ENCODE measurements at regions not wholly inside any gene's neighbourhood (a gene's known extent, or its start where the extent isn't known, plus 50 kb on each side); places are given as distances from the start of the nearest gene placed in this dataset.

GRCh38 chr1:29520571-29521437, 284.5 kb downstream of the PTPRU start:
- no peak for DNase-seq

DNA sequence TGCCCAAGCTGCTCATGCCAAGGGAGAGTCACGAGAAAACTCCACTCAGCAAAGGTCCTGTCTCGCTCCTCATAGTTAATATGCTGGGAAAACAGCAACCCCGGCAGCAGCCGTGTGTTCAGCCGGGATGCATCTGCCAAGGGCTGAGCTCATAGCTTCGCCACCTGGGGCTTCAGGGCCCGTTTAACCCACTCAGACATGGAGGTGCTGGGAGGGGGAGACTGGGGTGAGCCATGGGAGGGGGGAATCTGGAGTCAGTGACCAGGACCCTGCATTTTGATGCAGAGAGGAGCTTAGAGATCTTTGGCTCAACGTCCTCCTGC, 283.4 kb downstream of the PTPRU start:
- DNase-seq = peak; percentile 21

DNA sequence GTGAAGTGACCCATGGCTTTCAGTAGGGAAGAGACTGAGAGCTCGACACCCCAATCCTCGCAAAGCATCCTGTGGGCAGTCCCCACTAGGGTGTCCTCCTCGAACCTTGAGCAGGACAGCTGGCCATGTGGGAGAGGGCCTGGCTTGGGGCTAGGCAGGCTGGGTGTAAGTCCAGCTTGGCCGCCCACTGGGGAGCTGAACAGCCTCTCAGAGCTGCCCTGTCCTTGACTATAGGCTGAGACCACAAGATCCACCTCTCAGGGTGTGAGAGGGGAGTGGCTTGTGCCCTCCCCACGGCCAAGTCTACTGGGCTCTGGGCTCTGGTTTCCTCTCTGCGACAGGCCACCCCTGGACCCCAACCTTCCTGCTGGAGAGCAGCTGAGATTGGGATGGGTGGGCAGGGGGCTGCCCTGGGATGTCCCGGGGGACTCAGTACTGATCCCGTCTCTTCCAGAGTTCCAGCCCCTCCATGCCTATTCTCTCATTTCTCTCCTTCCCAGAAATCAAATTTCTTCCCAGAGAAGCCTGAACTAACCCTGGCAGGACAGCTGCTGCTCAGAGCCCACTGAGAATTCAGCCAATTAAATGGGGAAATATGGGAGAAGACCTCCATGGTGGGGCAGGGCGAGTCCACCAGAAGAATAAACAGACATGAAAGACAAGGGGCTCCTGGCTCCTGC, 282.9 kb downstream of the PTPRU start:
- DNase-seq = no peak

GRCh38 chr1:29518183-29518835, 282.0 kb downstream of the PTPRU start:
- no peak for DNase-seq

GRCh38 chr1:29517251-29518086, 281.1 kb downstream of the PTPRU start:
- DNase-seq = no peak

- no peak for DNase-seq
Observed at GRCh38 chr1:29516063-29516820, 279.9 kb downstream of the PTPRU start.

DNA sequence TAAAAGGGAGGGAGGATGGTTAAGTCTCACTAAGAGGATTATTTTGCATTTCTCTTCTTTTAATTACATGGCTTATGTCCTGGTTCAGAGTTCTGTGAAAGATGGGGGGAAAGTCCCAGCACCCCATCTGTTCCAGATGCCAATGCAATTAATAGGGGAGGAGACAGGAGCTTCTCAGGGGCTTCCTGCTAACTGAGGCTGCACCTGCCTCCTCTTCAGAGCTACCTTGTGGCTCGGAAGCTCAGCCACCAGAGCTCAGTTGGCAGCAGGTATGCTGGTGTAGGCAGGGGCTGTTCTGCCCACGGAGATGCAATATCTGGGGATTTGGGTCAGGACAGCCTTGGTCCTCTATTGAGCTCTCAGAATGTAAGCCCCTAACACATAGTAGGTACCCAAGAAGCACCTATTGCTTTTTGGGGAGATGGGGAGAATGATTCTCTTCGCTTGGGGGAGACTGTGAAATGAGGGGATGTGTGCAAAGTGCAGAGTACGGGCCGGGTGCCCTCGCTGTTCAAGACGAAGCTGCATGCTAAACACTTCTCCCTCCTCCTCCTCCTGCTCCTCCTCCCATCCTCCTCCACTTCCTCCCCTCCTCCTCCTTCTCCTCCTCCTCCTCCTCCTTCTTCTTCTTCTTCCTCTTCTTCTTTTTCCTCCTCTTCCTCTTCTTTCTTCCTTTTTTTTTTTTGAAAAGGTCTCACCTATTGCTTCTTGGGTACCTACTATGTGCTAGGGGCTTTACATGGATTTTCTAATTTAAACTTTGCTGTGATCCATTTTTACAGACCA, 279.0 kb downstream of the PTPRU start:
- peak; percentile 13 for DNase-seq

DNA sequence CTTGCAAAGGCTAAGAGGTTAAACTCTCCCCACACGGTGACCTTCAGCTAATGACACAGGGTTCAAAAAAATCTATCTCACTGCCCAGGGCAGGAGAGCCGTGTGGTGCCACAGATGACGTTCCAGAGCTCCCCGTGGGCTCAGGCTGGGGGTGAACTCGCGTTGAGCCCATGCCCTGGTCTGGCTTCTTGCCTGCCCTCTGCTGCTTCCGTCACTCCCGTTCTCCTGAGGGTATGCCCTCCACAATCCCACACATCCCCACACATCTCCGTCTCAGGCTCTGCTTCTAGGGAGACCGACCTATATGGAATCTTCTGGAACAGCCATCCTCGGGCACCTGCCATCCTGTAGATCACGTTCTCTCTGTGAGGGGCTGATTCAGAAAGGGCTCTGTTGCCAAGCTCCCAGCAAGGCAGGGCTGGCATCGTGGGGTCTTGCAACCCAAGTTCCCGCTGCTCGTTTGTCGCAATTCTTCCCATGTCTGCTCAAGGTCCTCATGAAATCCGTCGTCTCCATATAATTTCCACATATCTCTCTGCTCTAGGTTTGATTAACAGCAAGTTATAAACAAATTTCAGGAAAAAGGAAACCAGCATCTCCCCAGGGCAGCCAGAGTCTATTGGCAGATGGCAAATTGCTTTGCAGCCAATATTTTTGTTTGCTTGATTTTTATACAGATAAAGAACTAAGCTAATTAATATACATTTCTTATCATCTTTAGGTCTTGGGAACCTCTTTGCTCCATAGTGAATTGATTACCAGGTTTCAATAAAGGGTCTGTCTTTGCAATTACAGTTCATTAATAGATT, 278.2 kb downstream of the PTPRU start:
- no peak for DNase-seq

- peak; percentile 78 for DNase-seq
Observed at GRCh38 chr1:29513357-29513756, 277.0 kb downstream of the PTPRU start.

- DNase-seq = no peak
Observed at GRCh38 chr1:29511436-29511835, 275.1 kb downstream of the PTPRU start.

DNA sequence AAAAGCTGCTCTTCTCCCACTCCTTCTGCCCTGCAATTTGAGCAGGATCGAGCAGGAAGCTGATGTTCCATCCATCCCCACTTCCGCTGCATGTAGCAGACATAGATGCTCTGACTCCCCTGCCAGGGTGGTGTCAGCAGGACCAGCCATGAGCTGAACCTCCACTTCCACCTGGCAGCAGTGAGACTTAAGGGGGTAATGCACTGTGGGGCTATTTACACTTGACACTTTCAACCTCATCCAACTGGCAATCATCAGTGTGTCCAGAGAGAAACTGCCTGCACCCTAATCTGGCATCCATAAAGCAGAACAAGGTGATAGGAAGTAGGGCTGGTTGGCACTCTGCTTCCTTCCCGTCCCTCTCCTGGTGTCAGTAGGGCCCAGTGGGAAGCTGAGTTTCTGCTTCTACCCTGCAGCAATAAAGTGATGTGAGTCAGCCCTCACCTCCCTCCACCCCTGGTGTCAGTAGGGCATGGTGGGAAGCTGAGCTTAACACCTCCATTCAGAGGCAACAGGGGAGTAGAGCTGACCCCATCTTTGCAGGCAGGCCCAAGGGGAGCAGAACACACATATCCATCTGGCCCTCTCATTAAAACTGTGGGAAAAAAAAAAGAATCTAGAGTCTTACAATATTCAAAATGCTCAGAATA, 272.3 kb downstream of the PTPRU start:
- DNase-seq = no peak

- DNase-seq = no peak
Observed at GRCh38 chr1:29506678-29507225, 270.4 kb downstream of the PTPRU start.

GRCh38 chr1:29505532-29506220, 269.4 kb downstream of the PTPRU start:
- peak; percentile 62 for DNase-seq

GRCh38 chr1:29504709-29505410, 268.5 kb downstream of the PTPRU start:
- DNase-seq = no peak

DNA sequence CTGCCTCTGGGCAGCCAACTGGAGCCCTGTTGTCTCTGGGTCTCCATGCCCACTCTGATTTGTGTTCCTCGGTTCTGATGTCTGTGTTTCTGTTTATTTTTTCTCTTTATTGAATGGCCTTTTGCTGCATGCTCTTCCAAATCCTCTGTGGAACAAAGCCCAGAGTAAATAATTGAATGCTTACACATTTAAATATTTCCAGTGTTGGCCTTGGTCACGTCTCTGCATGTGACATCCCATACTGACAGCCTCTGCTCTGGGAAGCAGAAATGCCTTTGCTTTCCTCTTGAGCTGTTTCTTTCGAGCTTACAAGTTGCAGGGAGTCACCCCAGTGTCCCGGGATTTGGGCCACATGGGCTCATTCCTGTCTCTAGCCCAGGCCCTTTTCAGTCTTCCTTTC, 267.9 kb downstream of the PTPRU start:
- DNase-seq = no peak

DNA sequence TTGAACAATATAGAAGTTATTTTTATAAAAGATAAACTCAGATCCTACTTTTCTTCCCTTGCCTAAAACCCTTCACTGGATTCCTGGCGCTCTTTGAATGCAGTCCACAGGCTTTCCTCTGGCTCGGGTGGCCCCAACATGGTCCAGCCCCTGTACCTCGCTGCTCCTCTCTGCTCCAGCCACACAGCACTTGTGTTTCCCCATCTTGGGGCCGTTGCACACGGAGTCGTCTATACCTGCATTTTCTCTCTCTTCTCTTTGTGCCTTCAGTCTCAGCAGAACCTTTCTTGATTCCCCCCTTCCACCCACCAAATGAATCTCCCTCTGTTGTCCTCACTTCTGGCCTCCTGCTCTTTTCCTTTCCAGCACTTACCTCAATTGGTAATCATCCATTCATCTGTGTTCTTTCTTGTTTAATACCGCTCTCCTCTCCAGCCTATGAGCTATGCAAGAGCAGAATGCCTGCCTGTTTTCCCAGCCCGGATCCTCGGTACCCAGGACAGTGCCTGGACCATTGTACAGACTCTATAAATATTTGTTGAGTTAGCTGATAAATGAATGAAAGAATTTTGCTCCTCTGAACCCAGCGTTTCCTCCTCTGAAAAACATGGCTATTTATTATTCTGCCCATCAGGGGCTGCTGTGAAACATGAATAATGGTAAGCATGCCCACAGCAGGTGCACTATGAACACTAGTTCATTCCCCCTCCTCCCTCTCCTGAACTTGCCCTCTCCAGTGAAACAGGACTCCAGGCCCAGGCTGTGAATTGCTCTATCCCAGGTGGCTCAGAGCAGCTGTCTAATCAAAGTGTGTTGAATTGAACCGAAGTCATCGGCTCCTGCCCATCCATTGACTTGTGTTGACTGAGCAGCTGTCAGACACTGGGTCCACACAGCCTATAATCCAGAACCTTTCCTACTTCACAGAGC, 266.9 kb downstream of the PTPRU start:
- peak; percentile 90 for DNase-seq

- no peak for DNase-seq
Observed at GRCh38 chr1:29502225-29502910, 266.0 kb downstream of the PTPRU start.

Data from NCI-H1092 (cell line).